ENCODE measurements at regions not wholly inside any gene's neighbourhood (a gene's known extent, or its start where the extent isn't known, plus 50 kb on each side); places are given as distances from the start of the nearest gene placed in this dataset.

DNA sequence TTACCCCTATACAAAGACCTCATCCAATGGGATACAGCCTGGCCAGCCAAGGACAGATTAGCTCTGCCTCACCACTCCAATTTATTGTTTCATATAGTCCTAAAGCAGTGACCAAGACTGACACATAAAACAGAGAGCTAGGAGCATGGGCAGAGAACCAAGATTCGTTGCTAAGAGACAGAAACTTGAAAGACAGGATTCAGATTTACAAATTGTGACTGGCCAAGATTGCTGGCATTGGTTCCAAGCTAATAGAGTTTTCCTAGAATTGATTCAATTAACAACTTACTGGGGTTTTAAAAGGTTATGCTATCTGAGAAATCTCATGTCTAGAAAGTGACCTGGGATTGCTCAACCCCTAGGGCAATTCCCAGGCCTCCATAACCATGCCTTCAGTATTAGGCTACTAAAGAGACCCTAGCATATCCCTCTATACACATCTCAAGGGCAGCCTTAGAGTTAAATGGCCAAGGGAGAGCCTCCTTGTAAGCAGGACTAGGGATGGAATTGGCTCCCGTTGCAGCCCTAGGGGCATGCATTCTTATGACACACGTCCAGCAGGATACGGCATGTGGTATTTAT, 75.6 kb downstream of the ICOS start:
- DNase-seq, result no peak
- peaks cover 3% of the 10 kb centered on the region for H3K4me1 Mint-ChIP-seq (ENCODE audit: low read depth, unreplicated experiment)
- no peaks in the 10 kb centered on the region for H3K36me3 Mint-ChIP-seq (ENCODE audit: unreplicated experiment)
- TF ChIP-seq, protein P1, sequence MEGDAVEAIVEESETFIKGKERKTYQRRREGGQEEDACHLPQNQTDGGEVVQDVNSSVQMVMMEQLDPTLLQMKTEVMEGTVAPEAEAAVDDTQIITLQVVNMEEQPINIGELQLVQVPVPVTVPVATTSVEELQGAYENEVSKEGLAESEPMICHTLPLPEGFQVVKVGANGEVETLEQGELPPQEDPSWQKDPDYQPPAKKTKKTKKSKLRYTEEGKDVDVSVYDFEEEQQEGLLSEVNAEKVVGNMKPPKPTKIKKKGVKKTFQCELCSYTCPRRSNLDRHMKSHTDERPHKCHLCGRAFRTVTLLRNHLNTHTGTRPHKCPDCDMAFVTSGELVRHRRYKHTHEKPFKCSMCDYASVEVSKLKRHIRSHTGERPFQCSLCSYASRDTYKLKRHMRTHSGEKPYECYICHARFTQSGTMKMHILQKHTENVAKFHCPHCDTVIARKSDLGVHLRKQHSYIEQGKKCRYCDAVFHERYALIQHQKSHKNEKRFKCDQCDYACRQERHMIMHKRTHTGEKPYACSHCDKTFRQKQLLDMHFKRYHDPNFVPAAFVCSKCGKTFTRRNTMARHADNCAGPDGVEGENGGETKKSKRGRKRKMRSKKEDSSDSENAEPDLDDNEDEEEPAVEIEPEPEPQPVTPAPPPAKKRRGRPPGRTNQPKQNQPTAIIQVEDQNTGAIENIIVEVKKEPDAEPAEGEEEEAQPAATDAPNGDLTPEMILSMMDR (IDR thresholded peaks at IDR 0.05; ENCODE audit: partially characterized antibody, unreplicated experiment), result no peak
- no peak overlapping the region for H3K27ac Mint-ChIP-seq (ENCODE audit: unreplicated experiment)
- no peak overlapping the region for H3K4me3 Mint-ChIP-seq (ENCODE audit: unreplicated experiment)
- H3K27me3 Mint-ChIP-seq (ENCODE audit: unreplicated experiment), result no peaks in the 10 kb centered on the region
- H3K9me3 Mint-ChIP-seq (ENCODE audit: unreplicated experiment), result no peaks in the 10 kb centered on the region

DNA sequence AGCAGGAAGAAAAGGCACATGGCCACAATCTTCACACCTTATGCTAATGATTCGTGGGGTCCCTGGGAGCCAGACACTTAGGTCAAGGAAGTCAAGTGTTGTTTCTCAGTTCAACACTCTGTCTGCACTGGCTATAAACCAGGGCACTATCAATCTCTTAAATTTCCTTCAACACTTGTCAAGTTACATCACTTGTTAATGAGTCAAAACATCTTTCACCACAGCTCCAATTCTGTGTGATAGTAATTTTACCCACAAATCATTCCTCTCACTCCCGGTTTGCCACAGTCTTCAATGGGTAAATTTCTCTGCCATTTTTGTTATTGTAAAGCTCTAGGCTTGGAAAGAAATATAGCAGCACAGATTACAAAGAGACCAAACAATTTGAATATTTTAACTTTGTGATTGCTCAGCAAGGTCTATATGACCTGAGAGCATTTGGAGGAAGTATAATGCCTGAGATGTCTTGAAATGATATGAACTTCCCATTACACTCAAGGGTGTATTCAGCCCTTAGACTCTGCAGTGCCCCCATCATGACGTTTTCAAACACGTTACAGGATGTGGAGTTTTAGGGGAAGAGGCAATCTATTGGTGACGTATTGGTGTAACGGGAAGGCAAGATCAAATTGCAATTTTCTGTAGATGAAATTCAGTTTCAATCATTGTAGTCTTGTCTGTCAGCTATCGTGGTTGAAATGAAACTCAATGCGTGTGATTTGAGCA, 78.7 kb downstream of the ICOS start:
- peaks cover 3% of the 10 kb centered on the region for H3K4me1 Mint-ChIP-seq (ENCODE audit: low read depth, unreplicated experiment)
- DNase-seq, result no peak
- H3K9me3 Mint-ChIP-seq (ENCODE audit: unreplicated experiment), result no peaks in the 10 kb centered on the region
- H3K4me3 Mint-ChIP-seq (ENCODE audit: unreplicated experiment), result no peak overlapping the region
- H3K36me3 Mint-ChIP-seq (ENCODE audit: unreplicated experiment), result no peaks in the 10 kb centered on the region
- H3K27ac Mint-ChIP-seq (ENCODE audit: unreplicated experiment), result no peak overlapping the region
- H3K27me3 Mint-ChIP-seq (ENCODE audit: unreplicated experiment), result no peaks in the 10 kb centered on the region
- TF ChIP-seq, protein P1 (IDR thresholded peaks at IDR 0.05; ENCODE audit: partially characterized antibody, unreplicated experiment), result no peak

DNA sequence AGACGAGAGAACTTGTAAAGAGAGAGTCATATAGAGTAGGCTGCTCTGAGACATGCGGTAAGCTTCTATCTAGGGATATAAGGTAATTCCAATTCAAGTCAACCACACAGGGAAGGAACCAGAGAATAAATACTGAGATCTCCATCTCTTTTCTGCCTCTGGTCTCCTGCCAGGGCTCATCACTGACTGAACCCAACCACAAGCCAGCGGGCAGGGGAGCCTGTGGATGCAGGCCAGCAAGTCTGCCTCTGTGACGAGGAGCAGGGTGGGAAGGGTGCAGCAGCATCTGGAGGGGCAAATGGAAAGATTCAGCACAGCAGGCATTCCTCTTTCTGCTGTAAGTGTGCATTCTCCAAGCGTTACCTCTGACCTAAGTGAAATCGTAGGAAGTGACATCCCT, 82.2 kb downstream of the ICOS start:
- TF ChIP-seq, protein P1 (IDR thresholded peaks at IDR 0.05; ENCODE audit: partially characterized antibody, unreplicated experiment), result no peak
- Mint-ChIP-seq H3K36me3 (ENCODE audit: unreplicated experiment) (no peaks in the 10 kb centered on the region), H3K9me3 (ENCODE audit: unreplicated experiment) (no peaks in the 10 kb centered on the region), H3K27me3 (ENCODE audit: unreplicated experiment) (no peaks in the 10 kb centered on the region), H3K4me3 (ENCODE audit: unreplicated experiment) (no peak overlapping the region), H3K27ac (ENCODE audit: unreplicated experiment) (no peak overlapping the region), H3K4me1 (ENCODE audit: low read depth, unreplicated experiment) (no peaks in the 10 kb centered on the region)
- DNase-seq, result no peak

DNA sequence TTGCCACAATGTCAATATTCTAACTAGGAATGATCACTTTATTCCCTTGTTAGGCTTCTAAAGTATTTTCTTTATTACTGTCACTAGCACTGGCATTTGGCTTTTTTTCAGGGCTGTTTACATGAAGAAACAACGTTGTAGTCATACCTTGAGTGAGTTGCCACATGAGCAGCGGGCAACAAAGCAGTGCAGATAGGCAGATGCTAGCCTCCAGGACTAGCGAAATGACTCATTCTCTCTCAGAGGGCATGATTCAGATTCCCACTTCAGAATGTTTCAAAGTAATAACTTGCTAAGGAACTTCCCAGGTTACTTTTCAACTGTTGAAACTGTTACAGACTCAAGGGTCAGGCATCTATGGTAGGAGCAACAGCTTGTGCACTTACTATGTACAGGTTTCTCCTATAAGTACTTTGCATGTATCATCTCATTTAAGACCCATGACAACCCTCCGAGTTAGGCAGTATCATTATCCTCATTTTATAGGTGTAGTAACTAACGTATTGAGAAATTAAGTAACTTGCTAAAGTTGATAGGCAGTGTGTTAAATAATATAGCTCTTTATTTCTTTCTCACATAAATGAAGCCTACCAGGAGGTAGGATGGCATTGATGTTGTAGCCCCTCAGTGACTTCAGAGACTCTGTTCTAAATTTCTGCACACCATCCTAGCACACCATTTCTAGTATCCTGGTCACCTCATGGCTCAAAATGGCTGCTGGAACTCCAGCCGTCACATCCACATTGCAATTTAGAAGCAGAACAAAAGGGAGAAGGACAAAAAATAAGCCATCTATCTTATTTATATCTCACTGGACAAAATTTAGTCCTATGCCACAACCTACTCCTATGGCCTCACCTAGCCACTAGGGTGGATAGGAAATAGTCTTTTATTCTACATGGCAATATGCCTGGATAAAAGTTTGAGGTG, 83.3 kb downstream of the ICOS start:
- Mint-ChIP-seq H3K36me3 (ENCODE audit: unreplicated experiment) (no peaks in the 10 kb centered on the region), H3K4me3 (ENCODE audit: unreplicated experiment) (no peak overlapping the region), H3K27me3 (ENCODE audit: unreplicated experiment) (no peaks in the 10 kb centered on the region), H3K4me1 (ENCODE audit: low read depth, unreplicated experiment) (no peaks in the 10 kb centered on the region), H3K27ac (ENCODE audit: unreplicated experiment) (no peak overlapping the region), H3K9me3 (ENCODE audit: unreplicated experiment) (no peaks in the 10 kb centered on the region)
- no peak for DNase-seq
- TF ChIP-seq, protein P1 (IDR thresholded peaks at IDR 0.05; ENCODE audit: partially characterized antibody, unreplicated experiment), result no peak
